Common myeloid progenitor, CD34-positive (primary cell): ENCODE measurements at regions not wholly inside any gene's neighbourhood (a gene's known extent, or its start where the extent isn't known, plus 50 kb on each side); places are given as distances from the start of the nearest gene placed in this dataset.

ENCODE experiments used
- CTCF ChIA-PET: fragments of 350-600 bp; sonication (Branson Sonifier 250); formaldehyde crosslinking; loops from one replicate; lab custom pipeline; 2021; ENCODE audit warnings: antibody characterized with exemption; lab: Charles Lee
- POLR2A ChIA-PET: fragments of 350-600 bp; sonication (Branson Sonifier 250); formaldehyde crosslinking; loops from one replicate; lab custom pipeline; 2021; ENCODE audit warnings: antibody characterized with exemption; lab: Charles Lee
- DNase-seq, 3 donors: peaks; one replicate each; pipeline versions ENCODE4 v3.0.0 to v3.0.0-alpha.2; 2013
- H3K27ac ChIP-seq, 2 experiments: 1 replicate in 1 of 2; 2 replicates in 1 of 2; pipeline ENCODE4 v1.7.0; 2013; ENCODE audit warnings: inconsistent platforms in 2 of 2, low read length in 2 of 2, mild to moderate bottlenecking in 2 of 2, low read depth in 1 of 2, moderate library complexity in 1 of 2; ENCODE audit not compliant: severe bottlenecking in 2 of 2, insufficient read depth in 1 of 2, poor library complexity in 1 of 2
- H3K27me3 ChIP-seq, 5 experiments: replicated peaks in 2 of 5; 1 replicate in 3 of 5; 2 replicates in 2 of 5; pipeline versions ENCODE4 v1.6.1 to v1.7.0; 2013; ENCODE audit warnings: low read length in 4 of 5, mild to moderate bottlenecking in 2 of 5, moderate library complexity in 2 of 5, inconsistent platforms in 1 of 5; ENCODE audit not compliant: insufficient read depth in 5 of 5, control insufficient read depth in 4 of 5
- H3K36me3 ChIP-seq, 4 experiments: 1 replicate in 2 of 4; 2 replicates in 2 of 4; pipeline versions ENCODE4 v1.6.1 to v1.7.0; 2013; ENCODE audit warnings: low read length in 3 of 4, control low read depth in 1 of 4, mild to moderate bottlenecking in 1 of 4; ENCODE audit not compliant: control insufficient read depth in 4 of 4, insufficient read depth in 4 of 4
- H3K4me1 ChIP-seq, 4 experiments: 1 replicate in 3 of 4; 2 replicates in 1 of 4; pipeline versions ENCODE4 v1.6.1 to v1.7.1; 2013; ENCODE audit warnings: low read length in 3 of 4, mild to moderate bottlenecking in 3 of 4, control low read depth in 1 of 4, inconsistent platforms in 1 of 4, moderate library complexity in 1 of 4; ENCODE audit not compliant: control insufficient read depth in 4 of 4, insufficient read depth in 4 of 4; ENCODE audit errors: control extremely low read depth in 1 of 4
- H3K4me3 ChIP-seq, 7 experiments: 1 replicate in 4 of 7; 2 replicates in 3 of 7; pipeline versions ENCODE4 v1.5.1 to v1.7.0; 2013; ENCODE audit warnings: mild to moderate bottlenecking in 7 of 7, low read length in 6 of 7, moderate library complexity in 6 of 7, inconsistent platforms in 2 of 7, low read depth in 2 of 7, control low read depth in 1 of 7; ENCODE audit not compliant: insufficient read depth in 4 of 7, control insufficient read depth in 1 of 7; ENCODE audit errors: extremely low read depth in 1 of 7
- H3K9me3 ChIP-seq, 5 experiments: 1 replicate in 4 of 5; 2 replicates in 1 of 5; pipeline versions ENCODE4 v1.6.1 to v1.7.1; 2013; ENCODE audit warnings: low read length in 4 of 5, mild to moderate bottlenecking in 2 of 5, inconsistent platforms in 1 of 5, low read depth in 1 of 5, moderate library complexity in 1 of 5; ENCODE audit not compliant: control insufficient read depth in 4 of 5, insufficient read depth in 2 of 5; ENCODE audit errors: control extremely low read depth in 1 of 5
- WGBS: methylation state at CpG from one replicate; pipeline ENCODE4 v1.1.5; 2013; ENCODE audit not compliant: insufficient coverage; 5-methylcytosine and 5-hydroxymethylcytosine counted together

GRCh38 chr14:97381309-97381708 lies 584.1 kb downstream of the VRK1 start:
- peaks cover 0 to 19% (median 16%) of the 10 kb centered on the region in 4 experiments for H3K4me1 ChIP-seq
- peaks cover 0 to 4% (median 0%) of the 10 kb centered on the region in 5 experiments for H3K9me3 ChIP-seq
- no peak for DNase-seq
- H3K27me3 ChIP-seq: no peaks in the 10 kb centered on the region
- no peak overlapping the region for H3K27ac ChIP-seq
- no peak overlapping the region for H3K4me3 ChIP-seq
- POLR2A ChIA-PET: no interaction called here
- CTCF ChIA-PET: no interaction called here
- no peaks in the 10 kb centered on the region for H3K36me3 ChIP-seq
- WGBS: 100% methylated on average over 1 of the region's 1 CpG

- no peak overlapping the region for H3K4me3 ChIP-seq
- CTCF ChIA-PET: no interaction called here
- WGBS: no CpG with 5 or more reads among the region's 5 CpGs
Measured at GRCh38 chr14:97382616-97383226, 585.5 kb downstream of the VRK1 start.

GRCh38 chr14:97385727-97386126 lies 588.5 kb downstream of the VRK1 start:
- Histone ChIP-seq H3K27ac (no peak overlapping the region), H3K4me1 (no peaks in the 10 kb centered on the region), H3K27me3 (no peaks in the 10 kb centered on the region), H3K9me3 (peaks cover 0 to 4% (median 0%) of the 10 kb centered on the region in 5 experiments), H3K4me3 (no peak overlapping the region), H3K36me3 (no peaks in the 10 kb centered on the region)
- ChIA-PET POLR2A (no interaction called here), CTCF (no interaction called here)
- no peak for DNase-seq
- WGBS: 100% methylated on average over 2 of the region's 3 CpGs

More at GRCh38 chr14:97382616-97383226, 585.5 kb downstream of the VRK1 start:
- no peaks in the 10 kb centered on the region for H3K36me3 ChIP-seq
- peaks cover 0 to 19% (median 16%) of the 10 kb centered on the region in 4 experiments for H3K4me1 ChIP-seq
- POLR2A ChIA-PET: no interaction called here
- DNase-seq: no peak
- no peaks in the 10 kb centered on the region for H3K27me3 ChIP-seq
- H3K9me3 ChIP-seq: peaks cover 0 to 4% (median 0%) of the 10 kb centered on the region in 5 experiments
- no peak overlapping the region for H3K27ac ChIP-seq

GRCh38 chr14:97387252-97387874 lies 590.2 kb downstream of the VRK1 start:
- Histone ChIP-seq H3K9me3 (no peaks in the 10 kb centered on the region), H3K4me3 (no peak overlapping the region), H3K27me3 (no peaks in the 10 kb centered on the region), H3K36me3 (no peaks in the 10 kb centered on the region), H3K4me1 (no peaks in the 10 kb centered on the region), H3K27ac (no peak overlapping the region)
- WGBS: 91% methylated on average over 6 of the region's 9 CpGs
- no peak for DNase-seq
- ChIA-PET POLR2A (interaction anchor here (0.6 kb wide), 1 partner anchor 1891 kb away, joined by 3 read pairs; no protein-coding TSS in a partner anchor), CTCF (no interaction called here)

- H3K36me3 ChIP-seq: no peaks in the 10 kb centered on the region
- 75% methylated on average over 9 of the region's 9 CpGs for WGBS
- H3K9me3 ChIP-seq: no peaks in the 10 kb centered on the region
- H3K27ac ChIP-seq: no peak overlapping the region
- no peak for DNase-seq
- POLR2A ChIA-PET: no interaction called here
- no peaks in the 10 kb centered on the region for H3K27me3 ChIP-seq
- no peaks in the 10 kb centered on the region for H3K4me1 ChIP-seq
- no peak overlapping the region for H3K4me3 ChIP-seq
- CTCF ChIA-PET: no interaction called here
Measured at GRCh38 chr14:97388408-97388807, 591.2 kb downstream of the VRK1 start.

GRCh38 chr14:97390096-97390724 lies 593.0 kb downstream of the VRK1 start:
- no peaks in the 10 kb centered on the region for H3K9me3 ChIP-seq
- ChIA-PET CTCF (no interaction called here), POLR2A (no interaction called here)
- H3K36me3 ChIP-seq: no peaks in the 10 kb centered on the region
- 94% methylated on average over 3 of the region's 4 CpGs for WGBS
- H3K27ac ChIP-seq: no peak overlapping the region
- DNase-seq: no peak
- no peaks in the 10 kb centered on the region for H3K27me3 ChIP-seq
- H3K4me3 ChIP-seq: no peak overlapping the region
- no peaks in the 10 kb centered on the region for H3K4me1 ChIP-seq

- ChIA-PET POLR2A (no interaction called here), CTCF (no interaction called here)
- no peak overlapping the region for H3K27ac ChIP-seq
Measured at GRCh38 chr14:97393244-97393643, 596.1 kb downstream of the VRK1 start.

More at GRCh38 chr14:97393244-97393643, 596.1 kb downstream of the VRK1 start:
- no peaks in the 10 kb centered on the region for H3K36me3 ChIP-seq
- H3K4me3 ChIP-seq: no peak overlapping the region
- H3K27me3 ChIP-seq: peaks cover 0 to 7% (median 0%) of the 10 kb centered on the region in 5 experiments
- no peaks in the 10 kb centered on the region for H3K4me1 ChIP-seq
- WGBS: 100% methylated on average over 1 of the region's 6 CpGs
- DNase-seq: no peak
- no peaks in the 10 kb centered on the region for H3K9me3 ChIP-seq
